ENCODE measurements at regions not wholly inside any gene's neighbourhood (a gene's known extent, or its start where the extent isn't known, plus 50 kb on each side); places are given as distances from the start of the nearest gene placed in this dataset.

- TF ChIP-seq ZNF512B (CRISPR knock-in tag; IDR thresholded peaks at IDR 0.05; ENCODE audit: borderline replicate concordance) = no peak
- TF ChIP-seq ZNF816 (CRISPR knock-in tag; IDR thresholded peaks at IDR 0.05; ENCODE audit: borderline replicate concordance) = no peak
- TF ChIP-seq MBNL3 (CRISPR knock-in tag; conservative IDR thresholded peaks at IDR 0.05) = no peak
Measured at GRCh38 chrX:40261833-40262156, 164.0 kb upstream of the BCOR start (continued).

- no peak for DNase-seq (ENCODE audit: low spot score)
- H3K9ac ChIP-seq (ENCODE audit: insufficient read depth, low read depth, low read length) = no peak overlapping the region
- no peak overlapping the region for H2AFZ ChIP-seq (ENCODE audit: low read length)
- no TSS peak for BruUV-seq (replicated peaks)
- in situ Hi-C loops (cut with HindIII; ENCODE audit: extremely low pct_ligation_motif_present, low pct_unique_long_range_greater_than_20kb) = loop anchor here (10.0 to 25.0 kb wide), 2 partner anchors 175 to 323 kb away; no protein-coding TSS in a partner anchor
- FAIRE-seq = no peak
- no peak for ATAC-seq
- WGBS (ENCODE audit: low lambda C conversion rate) = 80% methylated on average over 4 of the region's 14 CpGs
- H3K27me3 ChIP-seq (ENCODE audit: control insufficient read depth in 1 of 2, insufficient read depth in 2 of 2, low read length in 2 of 2) = no peaks in the 10 kb centered on the region
- POLR2A ChIA-PET = no interaction called here
- no peak overlapping the region for H3K4me2 ChIP-seq (ENCODE audit: low read depth, low read length)
- no peaks in the 10 kb centered on the region for H3K79me2 ChIP-seq (ENCODE audit: insufficient read depth, low read length)
- no peak overlapping the region for H3K4me3 ChIP-seq (replicated peaks in 1 of 3; ENCODE audit: insufficient read depth in 1 of 3, low read depth in 2 of 3, low read length in 3 of 3)
- H3K4me1 ChIP-seq (ENCODE audit: insufficient read depth, low read length) = peaks cover 15% of the 10 kb centered on the region
- CTCF ChIA-PET (ENCODE audit: low intra/inter-chr PET ratio, low total read pairs) = no interaction called here
- H4K20me1 ChIP-seq (ENCODE audit: insufficient read depth, low read length) = no peaks in the 10 kb centered on the region
- H3K36me3 ChIP-seq (replicated peaks in 1 of 2; ENCODE audit: control insufficient read depth in 1 of 2, insufficient read depth in 2 of 2, low read length in 2 of 2) = no peaks in the 10 kb centered on the region
- H3K9me3 ChIP-seq (ENCODE audit: low read length) = no peaks in the 10 kb centered on the region
- intact Hi-C loops (cut with micrococcal nuclease; ENCODE audit: unreplicated experiment) = no loop called here
- H3K27ac ChIP-seq (ENCODE audit: extremely low read length, insufficient read depth, low read length) = no peak overlapping the region
- no peak for TF ChIP-seq CC2D1A (CRISPR knock-in tag; IDR thresholded peaks at IDR 0.05)
- no peak for TF ChIP-seq MXD1 (CRISPR knock-in tag; IDR thresholded peaks at IDR 0.05)
- no peak for TF ChIP-seq ELF3 (CRISPR knock-in tag; IDR thresholded peaks at IDR 0.05)
- TF ChIP-seq ZNF280D (CRISPR knock-in tag; IDR thresholded peaks at IDR 0.05) = no peak
- no peak for TF ChIP-seq NONO (IDR thresholded peaks at IDR 0.05)
- no peak for TF ChIP-seq NONO (CRISPR knock-in tag; conservative IDR thresholded peaks at IDR 0.05)
- TF ChIP-seq CHCHD3 (CRISPR knock-in tag; IDR thresholded peaks at IDR 0.05) = no peak
- no peak for TF ChIP-seq ZBTB1 (CRISPR knock-in tag; IDR thresholded peaks at IDR 0.05; ENCODE audit: borderline replicate concordance)
- no peak for TF ChIP-seq ZNF550 (CRISPR knock-in tag; IDR thresholded peaks at IDR 0.05; ENCODE audit: borderline replicate concordance)
- TF ChIP-seq STAT6 (CRISPR knock-in tag; IDR thresholded peaks at IDR 0.05; ENCODE audit: borderline replicate concordance) = no peak
- TF ChIP-seq SP1 (IDR thresholded peaks at IDR 0.05) = no peak
- TF ChIP-seq SP1 (CRISPR knock-in tag; IDR thresholded peaks at IDR 0.05) = no peak
- TF ChIP-seq PPARG (CRISPR knock-in tag; conservative IDR thresholded peaks at IDR 0.05) = no peak
Measured at GRCh38 chrX:40260146-40260747, 162.5 kb upstream of the BCOR start.

Data from HepG2 (cell line).